SK-N-SH (cell line): ENCODE measurements at regions not wholly inside any gene's neighbourhood (a gene's known extent, or its start where the extent isn't known, plus 50 kb on each side); places are given as distances from the start of the nearest gene placed in this dataset.
A peak's percentile ranks its signal among the peaks of the same experiment; 100 is the strongest.

Experiments used
- CTCF ChIA-PET: fragments of 300-600, 350-600 bp; formaldehyde crosslinking; extraction: SDS; loops from one replicate; lab custom pipeline; 2021; lab: Yijun Ruan, JAX
- POLR2A ChIA-PET: fragments of 350-600 bp; sonication (Branson Sonifier 250); formaldehyde crosslinking; extraction: SDS; loops from one replicate; lab custom pipeline; 2020; ENCODE audit warnings: antibody characterized with exemption, inconsistent platforms; lab: Yijun Ruan, JAX
- DNase-seq: peaks from one replicate; pipeline ENCODE4 v3.0.0; 2012
- H2AFZ ChIP-seq: fragments of 200-600 bp; sonication (generic); 2 replicates; pipeline ENCODE4 v1.8.1; 2016; ENCODE audit warnings: antibody characterized with exemption, mild to moderate bottlenecking, low read depth
- H3F3A ChIP-seq: fragments of 200-600 bp; sonication (generic); replicated peaks from 2 replicates; pipeline ENCODE3; 2016; ENCODE audit warnings: antibody characterized with exemption, mild to moderate bottlenecking; ENCODE audit not compliant: insufficient read depth
- H3K27ac ChIP-seq, 2 experiments: fragments of 200-500 bp in 1 of 2; fragments of 200-600 bp in 1 of 2; sonication (Bioruptor generic) in 1 of 2; sonication (generic), shearing (Covaris generic) in 1 of 2; 2 replicates each; pipeline versions ENCODE4 v1.5.1 to v1.6.1; 2014 to 2016; ENCODE audit warnings: low read depth in 2 of 2, inconsistent platforms in 1 of 2, low read length in 1 of 2, mild to moderate bottlenecking in 1 of 2, mixed read lengths in 1 of 2
- H3K27me3 ChIP-seq: fragments of 200-600 bp; sonication (generic), shearing (Covaris generic); 2 replicates; pipeline ENCODE4 v1.6.1; 2016; ENCODE audit warnings: mixed run types; ENCODE audit not compliant: insufficient read depth
- H3K36me3 ChIP-seq, 2 experiments: fragments of 200-500 bp in 1 of 2; fragments of 200-600 bp in 1 of 2; sonication (Bioruptor generic) in 1 of 2; sonication (generic) in 1 of 2; replicated peaks in 1 of 2; 2 replicates each; pipeline versions ENCODE3 to v1.5.1; 2014 to 2016; ENCODE audit warnings: low read length in 1 of 2, mild to moderate bottlenecking in 1 of 2; ENCODE audit not compliant: insufficient read depth in 2 of 2, control insufficient read depth in 1 of 2
- H3K4me1 ChIP-seq, 2 experiments: fragments of 200-500 bp in 1 of 2; fragments of 200-600 bp in 1 of 2; sonication (Bioruptor generic) in 1 of 2; sonication (generic), shearing (Covaris generic) in 1 of 2; 2 replicates each; pipeline versions ENCODE4 v1.5.1 to v1.6.1; 2014 to 2016; ENCODE audit warnings: low read depth in 1 of 2, low read length in 1 of 2, mixed run types in 1 of 2; ENCODE audit not compliant: insufficient read depth in 2 of 2, control insufficient read depth in 1 of 2
- H3K4me2 ChIP-seq: fragments of 200-600 bp; sonication (generic), shearing (Covaris generic); 2 replicates; pipeline ENCODE4 v1.6.1; 2017; ENCODE audit warnings: mixed run types
- H3K4me3 ChIP-seq, 2 experiments: fragments of 200-500 bp in 1 of 2; fragments of 200-600 bp in 1 of 2; sonication (Bioruptor generic) in 1 of 2; sonication (generic), shearing (Covaris generic) in 1 of 2; 2 replicates each; pipeline versions ENCODE4 v1.5.1 to v1.8.1; 2014 to 2016; ENCODE audit warnings: low read depth in 2 of 2, inconsistent platforms in 1 of 2, low read length in 1 of 2, mild to moderate bottlenecking in 1 of 2, mixed read lengths in 1 of 2, moderate library complexity in 1 of 2
- H3K79me2 ChIP-seq: fragments of 200-600 bp; sonication (generic); 2 replicates; pipeline ENCODE4 v1.8.1; 2017; ENCODE audit warnings: mild to moderate bottlenecking; ENCODE audit not compliant: insufficient read depth
- H3K9ac ChIP-seq: fragments of 200-600 bp; sonication (generic); 2 replicates; pipeline ENCODE4 v1.6.1; 2017; ENCODE audit warnings: mixed run types
- H3K9me2 ChIP-seq: fragments of 200-600 bp; sonication (generic); 2 replicates; pipeline ENCODE4 v1.6.1; 2017; ENCODE audit warnings: mixed run types
- H3K9me3 ChIP-seq: fragments of 200-600 bp; sonication (generic); 2 replicates; pipeline ENCODE4 v1.6.1; 2017; ENCODE audit warnings: mixed run types, mild to moderate bottlenecking, moderate library complexity
- H4K20me1 ChIP-seq: fragments of 200-600 bp; sonication (generic); 2 replicates; pipeline ENCODE4 v1.6.1; 2017; ENCODE audit warnings: mild to moderate bottlenecking, mixed run types; ENCODE audit not compliant: insufficient read depth
- CHD2 ChIP-seq: fragments of 150-350 bp; IDR thresholded peaks from 2 replicates; pipeline ENCODE4 v1.6.1; 2018; ENCODE audit warnings: low read length; ENCODE audit not compliant: partially characterized antibody
- EP300 ChIP-seq, 2 experiments: IDR thresholded peaks; 2 replicates each; pipeline versions ENCODE4 v1.4.0 to v1.6.1; 2012; ENCODE audit warnings: borderline replicate concordance in 1 of 2, low read depth in 1 of 2, low read length in 1 of 2
- EZH2phosphoT487 ChIP-seq: fragments of 200-600 bp; sonication (generic); IDR thresholded peaks from 2 replicates; pipeline ENCODE4 v1.6.1; 2017; ENCODE audit warnings: low read depth, mixed run types, mild to moderate bottlenecking, antibody characterized with exemption, moderate library complexity, borderline replicate concordance
- FOSL2 ChIP-seq: IDR thresholded peaks from 2 replicates; pipeline ENCODE4 v1.4.0; 2012; ENCODE audit warnings: low read depth, mild to moderate bottlenecking, moderate library complexity, borderline replicate concordance
- FOXJ3 ChIP-seq: sonication (generic); formaldehyde crosslinking; IDR thresholded peaks from 2 replicates; pipeline ENCODE4 v1.5.1; 2020; ENCODE audit warnings: mild to moderate bottlenecking, missing genetic modification reagents
- FOXM1 ChIP-seq: IDR thresholded peaks from 2 replicates; pipeline ENCODE4 v1.4.0; 2012; ENCODE audit warnings: low read depth, mild to moderate bottlenecking
- GABPA ChIP-seq: IDR thresholded peaks from 2 replicates; pipeline ENCODE4 v1.4.0; 2012; ENCODE audit warnings: low read depth, mild to moderate bottlenecking
- MEF2A ChIP-seq: IDR thresholded peaks from 2 replicates; pipeline ENCODE4 v1.4.0; 2012; ENCODE audit warnings: low read depth, borderline replicate concordance
- NFIC ChIP-seq: IDR thresholded peaks from 2 replicates; pipeline ENCODE4 v1.4.0; 2012; ENCODE audit warnings: borderline replicate concordance
- NRF1 ChIP-seq: IDR thresholded peaks from 2 replicates; pipeline ENCODE4 v1.6.1; 2012; ENCODE audit warnings: low read depth, mild to moderate bottlenecking, low read length
- POLR2AphosphoS5 ChIP-seq: IDR thresholded peaks from 2 replicates; pipeline ENCODE4 v1.6.1; 2012; ENCODE audit warnings: low read depth, low read length
- RAD21 ChIP-seq: IDR thresholded peaks from 2 replicates; pipeline ENCODE4 v1.6.1; 2012; ENCODE audit warnings: mild to moderate bottlenecking, low read length
- RXRA ChIP-seq: IDR thresholded peaks from 2 replicates; pipeline ENCODE4 v1.4.0; 2012; ENCODE audit warnings: low read depth, mild to moderate bottlenecking, borderline replicate concordance
- SMC3 ChIP-seq: IDR thresholded peaks from 2 replicates; pipeline ENCODE4 v1.6.1; 2012; ENCODE audit warnings: low read depth, low read length, improper control_type of control experiment
- TCF12 ChIP-seq: IDR thresholded peaks from 2 replicates; pipeline ENCODE4 v1.4.0; 2012
- TEAD4 ChIP-seq: IDR thresholded peaks from 2 replicates; pipeline ENCODE4 v1.4.0; 2012; ENCODE audit warnings: mild to moderate bottlenecking, borderline replicate concordance; ENCODE audit not compliant: insufficient read depth
- YY1 ChIP-seq: IDR thresholded peaks from 2 replicates; pipeline ENCODE4 v1.4.0; 2012; ENCODE audit warnings: low read depth, mild to moderate bottlenecking
- WGBS: methylation state at CpG from one replicate; pipeline ENCODE4 v1.1.6; 2017; ENCODE audit warnings: low lambda C conversion rate; 5-methylcytosine and 5-hydroxymethylcytosine counted together
- TF ChIP-seq, protein P1 (sequence below): fragments of 150-350 bp; IDR thresholded peaks from 2 replicates; pipeline ENCODE4 v1.6.1; 2017; ENCODE audit warnings: antibody characterized with exemption, low read length, low read depth, borderline replicate concordance
- TF ChIP-seq, protein P2 (sequence below): IDR thresholded peaks from 2 replicates; pipeline ENCODE4 v1.4.0; 2012; ENCODE audit warnings: low read depth
- TF ChIP-seq, protein P3 (sequence below): fragments of 150-350 bp; IDR thresholded peaks from 2 replicates; pipeline ENCODE4 v1.6.1; 2016; ENCODE audit warnings: mild to moderate bottlenecking, low read depth, low read length
- TF ChIP-seq, protein P4 (sequence below): IDR thresholded peaks from 2 replicates; pipeline ENCODE4 v1.4.0; 2012; ENCODE audit warnings: low read depth, borderline replicate concordance
- TF ChIP-seq, protein P5 (sequence below): IDR thresholded peaks from 2 replicates; pipeline ENCODE4 v1.4.0; 2012; ENCODE audit warnings: low read depth, borderline replicate concordance
- TF ChIP-seq, protein P6 (sequence below): IDR thresholded peaks from 2 replicates; pipeline ENCODE4; 2012

DNA sequence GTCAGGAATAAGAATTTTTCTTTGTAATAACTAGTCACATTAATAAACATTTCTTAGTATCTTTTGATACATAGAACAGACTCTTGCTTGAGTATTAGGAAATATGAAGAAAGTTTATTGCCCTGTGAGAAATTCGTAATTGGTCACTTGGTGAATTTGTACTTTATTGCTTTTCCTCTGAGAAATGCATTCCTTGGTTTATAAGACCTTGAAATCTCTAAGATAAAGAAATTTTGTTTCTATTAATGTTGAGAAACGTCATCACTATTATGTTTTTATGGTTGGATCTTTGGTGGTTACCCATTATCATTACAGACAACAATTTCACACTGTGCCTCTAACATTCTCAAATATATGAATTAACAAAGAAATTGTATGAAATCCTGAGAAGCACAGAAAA lies 652.0 kb upstream of the NECTIN3 start (continued):
- TF ChIP-seq, protein P1, sequence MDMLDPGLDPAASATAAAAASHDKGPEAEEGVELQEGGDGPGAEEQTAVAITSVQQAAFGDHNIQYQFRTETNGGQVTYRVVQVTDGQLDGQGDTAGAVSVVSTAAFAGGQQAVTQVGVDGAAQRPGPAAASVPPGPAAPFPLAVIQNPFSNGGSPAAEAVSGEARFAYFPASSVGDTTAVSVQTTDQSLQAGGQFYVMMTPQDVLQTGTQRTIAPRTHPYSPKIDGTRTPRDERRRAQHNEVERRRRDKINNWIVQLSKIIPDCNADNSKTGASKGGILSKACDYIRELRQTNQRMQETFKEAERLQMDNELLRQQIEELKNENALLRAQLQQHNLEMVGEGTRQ, result no peak
- TF ChIP-seq YY1, result no peak

DNA sequence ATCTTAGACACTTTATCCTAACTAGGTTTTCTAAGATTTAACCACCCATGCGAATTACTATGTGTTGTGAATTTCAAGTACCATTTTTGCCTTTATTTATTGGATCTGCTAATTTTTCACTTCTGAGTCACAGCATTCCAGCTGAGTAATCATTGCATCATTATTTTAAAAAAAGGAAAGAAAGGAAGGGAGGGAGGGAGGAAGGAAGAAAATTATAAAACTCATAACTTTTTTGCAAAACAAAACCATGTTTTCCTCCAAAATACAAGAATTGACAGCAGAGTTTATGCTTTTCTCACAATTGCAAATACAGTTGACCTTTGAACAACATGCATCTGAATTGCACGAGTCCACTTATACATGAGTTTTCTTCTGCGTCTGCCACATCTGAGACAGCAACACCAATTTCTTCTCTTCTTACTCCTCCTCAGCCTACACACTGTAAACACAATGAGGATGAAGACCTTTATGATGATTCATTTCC lies 651.4 kb upstream of the NECTIN3 start:
- ChIA-PET POLR2A (no interaction called here), CTCF (no interaction called here)
- H3K4me2 ChIP-seq, result peak overlapping the region; percentile 43; the same call in 1 of the 2 replicates
- no peaks in the 10 kb centered on the region for H3K9me2 ChIP-seq
- peak overlapping the region; percentile 49; the same call in 1 of the 2 replicates for H3K9ac ChIP-seq
- H3K36me3 ChIP-seq, result no peaks in the 10 kb centered on the region
- 11% methylated on average over 3 of the region's 3 CpGs for WGBS
- peak overlapping the region; percentile 13 to 94; a peak in 3 of 4 replicates for H3K27ac ChIP-seq
- H3K4me3 ChIP-seq, result peak overlapping the region in 1 of 2 experiments; percentile 42; a peak in 2 of 4 replicates
- H3K4me1 ChIP-seq, result peaks cover 0 to 20% of the 10 kb centered on the region in 2 experiments; a peak in 1 of 4 replicates
- H3F3A ChIP-seq, result peaks cover 36% of the 10 kb centered on the region
- H4K20me1 ChIP-seq, result no peaks in the 10 kb centered on the region
- no peaks in the 10 kb centered on the region for H3K27me3 ChIP-seq
- no peaks in the 10 kb centered on the region for H3K79me2 ChIP-seq
- H3K9me3 ChIP-seq, result no peaks in the 10 kb centered on the region
- peak overlapping the region; percentile 83 for H2AFZ ChIP-seq
- no peak for DNase-seq
- TF ChIP-seq, protein P2, sequence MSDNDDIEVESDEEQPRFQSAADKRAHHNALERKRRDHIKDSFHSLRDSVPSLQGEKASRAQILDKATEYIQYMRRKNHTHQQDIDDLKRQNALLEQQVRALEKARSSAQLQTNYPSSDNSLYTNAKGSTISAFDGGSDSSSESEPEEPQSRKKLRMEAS, result no peak
- peak in 1 of 2 experiments; percentile 92; a peak in 2 of 4 replicates for TF ChIP-seq EP300 (IDR thresholded peaks at IDR 0.05; ENCODE audit: borderline replicate concordance in 1 of 2, low read depth in 1 of 2, low read length in 1 of 2)
- peak; percentile 89 for TF ChIP-seq TCF12
- TF ChIP-seq, protein P1, result no peak
- TF ChIP-seq GABPA, result no peak
- no peak for TF ChIP-seq NRF1
- peak; percentile 91 for TF ChIP-seq MEF2A
- TF ChIP-seq RXRA, result peak; percentile 63; the same call in 1 of the 2 replicates
- TF ChIP-seq, protein P3, sequence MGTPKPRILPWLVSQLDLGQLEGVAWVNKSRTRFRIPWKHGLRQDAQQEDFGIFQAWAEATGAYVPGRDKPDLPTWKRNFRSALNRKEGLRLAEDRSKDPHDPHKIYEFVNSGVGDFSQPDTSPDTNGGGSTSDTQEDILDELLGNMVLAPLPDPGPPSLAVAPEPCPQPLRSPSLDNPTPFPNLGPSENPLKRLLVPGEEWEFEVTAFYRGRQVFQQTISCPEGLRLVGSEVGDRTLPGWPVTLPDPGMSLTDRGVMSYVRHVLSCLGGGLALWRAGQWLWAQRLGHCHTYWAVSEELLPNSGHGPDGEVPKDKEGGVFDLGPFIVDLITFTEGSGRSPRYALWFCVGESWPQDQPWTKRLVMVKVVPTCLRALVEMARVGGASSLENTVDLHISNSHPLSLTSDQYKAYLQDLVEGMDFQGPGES, result no peak
- no peak for TF ChIP-seq FOXM1
- no peak for TF ChIP-seq SMC3
- TF ChIP-seq CHD2, result no peak
- TF ChIP-seq, protein P4, sequence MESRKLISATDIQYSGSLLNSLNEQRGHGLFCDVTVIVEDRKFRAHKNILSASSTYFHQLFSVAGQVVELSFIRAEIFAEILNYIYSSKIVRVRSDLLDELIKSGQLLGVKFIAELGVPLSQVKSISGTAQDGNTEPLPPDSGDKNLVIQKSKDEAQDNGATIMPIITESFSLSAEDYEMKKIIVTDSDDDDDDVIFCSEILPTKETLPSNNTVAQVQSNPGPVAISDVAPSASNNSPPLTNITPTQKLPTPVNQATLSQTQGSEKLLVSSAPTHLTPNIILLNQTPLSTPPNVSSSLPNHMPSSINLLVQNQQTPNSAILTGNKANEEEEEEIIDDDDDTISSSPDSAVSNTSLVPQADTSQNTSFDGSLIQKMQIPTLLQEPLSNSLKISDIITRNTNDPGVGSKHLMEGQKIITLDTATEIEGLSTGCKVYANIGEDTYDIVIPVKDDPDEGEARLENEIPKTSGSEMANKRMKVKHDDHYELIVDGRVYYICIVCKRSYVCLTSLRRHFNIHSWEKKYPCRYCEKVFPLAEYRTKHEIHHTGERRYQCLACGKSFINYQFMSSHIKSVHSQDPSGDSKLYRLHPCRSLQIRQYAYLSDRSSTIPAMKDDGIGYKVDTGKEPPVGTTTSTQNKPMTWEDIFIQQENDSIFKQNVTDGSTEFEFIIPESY, result 0 out of 2 replicates have a peak, but pooled peaks have one; percentile 38
- TF ChIP-seq RAD21, result no peak
- peak; percentile 99 for TF ChIP-seq FOSL2
- TF ChIP-seq TEAD4, result peak; percentile 96
- TF ChIP-seq, protein P5, sequence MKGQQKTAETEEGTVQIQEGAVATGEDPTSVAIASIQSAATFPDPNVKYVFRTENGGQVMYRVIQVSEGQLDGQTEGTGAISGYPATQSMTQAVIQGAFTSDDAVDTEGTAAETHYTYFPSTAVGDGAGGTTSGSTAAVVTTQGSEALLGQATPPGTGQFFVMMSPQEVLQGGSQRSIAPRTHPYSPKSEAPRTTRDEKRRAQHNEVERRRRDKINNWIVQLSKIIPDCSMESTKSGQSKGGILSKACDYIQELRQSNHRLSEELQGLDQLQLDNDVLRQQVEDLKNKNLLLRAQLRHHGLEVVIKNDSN, result no peak
- peak; percentile 49; the same call in 1 of the 2 replicates for TF ChIP-seq POLR2AphosphoS5
- peak; percentile 53; the same call in 1 of the 2 replicates for TF ChIP-seq NFIC
- no peak for TF ChIP-seq EZH2phosphoT487
- no peak for TF ChIP-seq FOXJ3 (CRISPR knock-in tag)
- TF ChIP-seq, protein P6, sequence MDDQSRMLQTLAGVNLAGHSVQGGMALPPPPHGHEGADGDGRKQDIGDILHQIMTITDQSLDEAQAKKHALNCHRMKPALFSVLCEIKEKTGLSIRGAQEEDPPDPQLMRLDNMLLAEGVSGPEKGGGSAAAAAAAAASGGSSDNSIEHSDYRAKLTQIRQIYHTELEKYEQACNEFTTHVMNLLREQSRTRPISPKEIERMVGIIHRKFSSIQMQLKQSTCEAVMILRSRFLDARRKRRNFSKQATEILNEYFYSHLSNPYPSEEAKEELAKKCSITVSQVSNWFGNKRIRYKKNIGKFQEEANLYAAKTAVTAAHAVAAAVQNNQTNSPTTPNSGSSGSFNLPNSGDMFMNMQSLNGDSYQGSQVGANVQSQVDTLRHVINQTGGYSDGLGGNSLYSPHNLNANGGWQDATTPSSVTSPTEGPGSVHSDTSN, result peak; percentile 65
